Neuronal stem cell (in vitro differentiated cells): ENCODE measurements at regions not wholly inside any gene's neighbourhood (a gene's known extent, or its start where the extent isn't known, plus 50 kb on each side); places are given as distances from the start of the nearest gene placed in this dataset.
"Not testable (repeated sequence)": the region's sequence is repeated elsewhere in the genome, so short reads cannot be mapped to it uniquely, and the experiment has no call there.

Experiments used
- DNase-seq: peaks from one replicate; pipeline ENCODE4 v3.0.0-alpha.2; 2013; ENCODE audit warnings: low spot score
- H2AFZ ChIP-seq: one replicate; pipeline ENCODE4 v1.6.1; 2013; ENCODE audit warnings: mild to moderate bottlenecking, low read length, inconsistent platforms
- H2AK5ac ChIP-seq: 2 replicates; pipeline ENCODE4 v1.6.1; 2013; ENCODE audit warnings: low read depth, mild to moderate bottlenecking, inconsistent platforms, low read length, moderate library complexity, mixed read lengths
- H2BK120ac ChIP-seq: 2 replicates; pipeline ENCODE4 v1.6.1; 2013; ENCODE audit warnings: low read depth, mild to moderate bottlenecking, inconsistent platforms, low read length, moderate library complexity, mixed read lengths
- H2BK12ac ChIP-seq: one replicate; pipeline ENCODE4 v1.6.1; 2013; ENCODE audit warnings: low read length, inconsistent platforms
- H2BK15ac ChIP-seq: 2 replicates; pipeline ENCODE4 v1.6.1; 2013; ENCODE audit warnings: mild to moderate bottlenecking, low read length, inconsistent platforms, mixed read lengths
- H2BK5ac ChIP-seq: one replicate; pipeline ENCODE4 v1.6.1; 2013; ENCODE audit warnings: inconsistent platforms, mild to moderate bottlenecking, low read length, moderate library complexity
- H3K14ac ChIP-seq: one replicate; pipeline ENCODE4 v1.6.1; 2013; ENCODE audit warnings: low read length, inconsistent platforms
- H3K18ac ChIP-seq: 2 replicates; pipeline ENCODE4 v1.6.1; 2013; ENCODE audit warnings: low read length, inconsistent platforms
- H3K23ac ChIP-seq: 2 replicates; pipeline ENCODE4 v1.6.1; 2013; ENCODE audit warnings: low read depth, mild to moderate bottlenecking, mixed read lengths, low read length, inconsistent platforms; ENCODE audit not compliant: poor library complexity
- H3K27ac ChIP-seq: replicated peaks from 3 replicates; pipeline ENCODE4 v1.5.1; 2013; ENCODE audit warnings: low read length, inconsistent platforms
- H3K27me3 ChIP-seq, 3 experiments: 2 replicates each; pipeline ENCODE4 v1.6.1; 2013; ENCODE audit warnings: low read length in 3 of 3, mild to moderate bottlenecking in 2 of 3, inconsistent platforms in 1 of 3, low read depth in 1 of 3, mixed read lengths in 1 of 3, moderate library complexity in 1 of 3; ENCODE audit not compliant: control insufficient read depth in 3 of 3, insufficient read depth in 3 of 3
- H3K36me3 ChIP-seq, 2 donors: replicated peaks in 1 of 2; 2 replicates each; pipeline ENCODE4 v1.6.1; 2013; ENCODE audit warnings: low read length in 2 of 2; ENCODE audit not compliant: control insufficient read depth in 2 of 2, insufficient read depth in 2 of 2
- H3K4ac ChIP-seq: 2 replicates; pipeline ENCODE4 v1.6.1; 2013; ENCODE audit warnings: inconsistent platforms, mild to moderate bottlenecking, low read length, moderate library complexity
- H3K4me1 ChIP-seq, 2 donors: 1 replicate in 1 of 2; 2 replicates in 1 of 2; pipeline ENCODE4 v1.6.1; 2013; ENCODE audit warnings: low read length in 2 of 2, low read depth in 1 of 2; ENCODE audit not compliant: control insufficient read depth in 2 of 2, insufficient read depth in 1 of 2
- H3K4me2 ChIP-seq: one replicate; pipeline ENCODE4 v1.6.1; 2013; ENCODE audit warnings: mild to moderate bottlenecking, low read length, inconsistent platforms; ENCODE audit not compliant: insufficient read depth, poor library complexity, severe bottlenecking
- H3K4me3 ChIP-seq, 2 donors: 2 replicates each; pipeline ENCODE4 v1.5.1; 2013; ENCODE audit warnings: low read length in 2 of 2, mild to moderate bottlenecking in 2 of 2, inconsistent platforms in 1 of 2, moderate library complexity in 1 of 2
- H3K79me1 ChIP-seq: one replicate; pipeline ENCODE4 v1.6.1; 2013; ENCODE audit warnings: low read depth, mild to moderate bottlenecking, inconsistent platforms, low read length, moderate library complexity
- H3K9ac ChIP-seq: one replicate; pipeline ENCODE4 v1.6.1; 2013; ENCODE audit warnings: mild to moderate bottlenecking, low read depth, low read length, inconsistent platforms; ENCODE audit not compliant: poor library complexity
- H3K9me3 ChIP-seq, 2 donors: replicated peaks in 1 of 2; 2 replicates each; pipeline versions ENCODE3 to v1.6.1; 2013; ENCODE audit warnings: low read length in 2 of 2, mild to moderate bottlenecking in 2 of 2, inconsistent platforms in 1 of 2, low read depth in 1 of 2, mixed read lengths in 1 of 2, moderate library complexity in 1 of 2; ENCODE audit not compliant: control insufficient read depth in 2 of 2, insufficient read depth in 1 of 2
- H4K8ac ChIP-seq: one replicate; pipeline ENCODE4 v1.6.1; 2013; ENCODE audit warnings: low read depth, mild to moderate bottlenecking, inconsistent platforms, low read length, moderate library complexity
- H4K91ac ChIP-seq: one replicate; pipeline ENCODE4 v1.6.1; 2013; ENCODE audit warnings: low read length, low read depth, mild to moderate bottlenecking, inconsistent platforms; ENCODE audit not compliant: poor library complexity
- WGBS, 2 donors: extraction: QIAGEN DNeasy Blood & Tissue Kit; methylation state at CpG; one replicate each; pipeline ENCODE4 v1.1.7; 2013; ENCODE audit warnings: missing lambda C conversion rate in 2 of 2, mixed read lengths in 1 of 2; ENCODE audit not compliant: insufficient read length in 2 of 2, insufficient replicate concordance in 1 of 2; ENCODE audit errors: extremely low coverage in 2 of 2; 5-methylcytosine and 5-hydroxymethylcytosine counted together

DNA sequence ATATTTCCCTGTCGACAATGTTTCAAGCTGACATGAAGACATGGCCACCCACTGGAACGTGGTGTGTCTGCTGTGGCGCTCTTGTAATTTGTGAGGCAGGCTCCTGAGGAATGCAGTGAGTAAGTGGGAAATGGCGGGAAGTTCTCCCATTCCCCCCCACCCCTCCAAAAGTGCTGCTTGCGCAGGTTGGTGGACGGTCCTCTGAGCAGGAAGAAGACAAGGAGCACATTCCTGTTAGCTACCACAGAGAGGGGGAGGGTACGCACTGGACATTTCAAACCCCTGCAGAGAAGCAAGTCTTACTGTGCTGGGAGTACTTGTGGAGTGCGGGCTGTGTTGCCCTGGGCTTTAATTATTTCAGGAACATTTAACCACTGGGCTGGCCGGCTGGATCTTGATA lies 92.9 kb downstream of the DEFB131A start:
- H3K18ac ChIP-seq, H2BK120ac ChIP-seq, H4K91ac ChIP-seq, H3K4ac ChIP-seq, H3K4me3 ChIP-seq, H2BK5ac ChIP-seq, DNase-seq, H3K27ac ChIP-seq, H3K36me3 ChIP-seq, H2BK12ac ChIP-seq, H3K9me3 ChIP-seq, H3K79me1 ChIP-seq, H3K4me2 ChIP-seq, H3K14ac ChIP-seq, H3K4me1 ChIP-seq, H3K23ac ChIP-seq, H2AFZ ChIP-seq, H3K9ac ChIP-seq, H4K8ac ChIP-seq, H2BK15ac ChIP-seq, H2AK5ac ChIP-seq: not testable (repeated sequence)
- WGBS, 2 donors, result no CpG with 5 or more reads among the region's 9 CpGs
- H3K27me3 ChIP-seq, result peaks cover 0 to 15% (median 3%) of the 10 kb centered on the region in 3 experiments

DNA sequence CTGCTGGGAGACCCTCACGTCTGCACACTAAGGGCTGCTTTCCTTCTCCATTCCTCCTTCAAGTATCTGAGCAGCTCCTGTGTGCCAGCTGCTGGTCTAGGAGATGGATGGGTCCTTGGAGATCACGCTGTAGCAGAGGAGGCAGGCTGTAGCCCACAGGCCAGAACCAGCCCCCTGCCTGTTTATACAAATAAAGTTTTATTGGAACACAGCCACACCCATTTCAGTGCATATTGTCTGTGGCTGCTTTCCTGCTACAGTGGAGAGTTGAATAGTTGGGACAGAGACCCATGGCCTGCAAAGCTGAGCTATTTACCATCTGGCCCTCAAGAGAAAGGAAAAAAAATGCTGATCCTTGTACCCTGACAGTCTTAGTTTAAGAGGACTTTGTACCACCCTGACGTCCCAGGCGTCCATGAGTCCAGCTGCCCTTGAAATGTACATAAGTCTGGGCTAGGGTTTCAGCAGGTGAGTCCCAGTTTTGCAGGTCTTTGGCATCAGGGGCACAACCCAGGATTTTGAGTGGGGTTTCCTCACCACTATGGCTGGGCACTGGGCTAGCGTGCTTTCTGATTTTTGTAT lies 95.8 kb downstream of the DEFB131A start:
- WGBS, 2 donors, result no CpG with 5 or more reads among the region's 5 CpGs
- H3K27me3 ChIP-seq, result not testable (repeated sequence)

DNA sequence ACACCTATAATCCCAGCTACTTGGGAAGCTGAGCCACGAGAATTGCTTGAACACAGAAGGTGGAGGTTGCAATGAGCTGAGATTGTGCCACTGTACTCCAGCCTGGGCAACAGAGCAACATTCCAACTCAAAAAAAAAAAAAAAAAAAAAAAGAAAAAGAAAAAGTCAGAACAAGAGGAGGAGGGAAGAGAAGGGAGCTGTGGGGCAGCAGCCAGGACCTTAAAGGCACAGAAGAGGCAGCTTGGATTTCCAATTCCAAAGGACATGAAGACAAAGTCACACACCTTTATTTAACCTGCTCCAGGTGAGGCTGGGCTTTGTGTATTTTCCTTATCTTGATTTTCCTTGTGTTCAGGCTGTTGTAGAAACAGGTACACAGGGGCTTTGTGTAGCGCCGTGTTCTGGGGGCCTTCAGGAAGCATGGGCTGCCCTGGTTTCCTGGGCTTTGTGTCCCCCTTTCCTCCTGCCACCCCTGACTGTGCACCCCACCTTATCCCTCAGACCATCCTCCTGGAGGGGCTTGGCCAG lies 97.2 kb downstream of the DEFB131A start:
- H3K18ac ChIP-seq, H3K79me1 ChIP-seq, H2BK120ac ChIP-seq, H2BK15ac ChIP-seq, H3K9ac ChIP-seq, H3K4me2 ChIP-seq, H3K23ac ChIP-seq, H4K91ac ChIP-seq, H3K27ac ChIP-seq, H2AFZ ChIP-seq, H2BK12ac ChIP-seq, H3K9me3 ChIP-seq, H4K8ac ChIP-seq, H3K27me3 ChIP-seq, H3K36me3 ChIP-seq, DNase-seq, H3K4me3 ChIP-seq, H2BK5ac ChIP-seq, H2AK5ac ChIP-seq, H3K4me1 ChIP-seq, H3K14ac ChIP-seq, H3K4ac ChIP-seq: not testable (repeated sequence)
- WGBS, 2 donors, result no CpG with 5 or more reads among the region's 3 CpGs

More for the DNA sequence above, 95.8 kb downstream of the DEFB131A start:
- H3K36me3 ChIP-seq, H4K8ac ChIP-seq, H2BK15ac ChIP-seq, H3K9me3 ChIP-seq, H3K23ac ChIP-seq, H3K79me1 ChIP-seq, H4K91ac ChIP-seq, H2AFZ ChIP-seq, H2AK5ac ChIP-seq, H3K27ac ChIP-seq, H3K14ac ChIP-seq, H3K4me2 ChIP-seq, H2BK120ac ChIP-seq, H3K18ac ChIP-seq, DNase-seq, H3K4ac ChIP-seq, H3K9ac ChIP-seq, H3K4me3 ChIP-seq, H2BK12ac ChIP-seq, H3K4me1 ChIP-seq, H2BK5ac ChIP-seq: not testable (repeated sequence)

DNA sequence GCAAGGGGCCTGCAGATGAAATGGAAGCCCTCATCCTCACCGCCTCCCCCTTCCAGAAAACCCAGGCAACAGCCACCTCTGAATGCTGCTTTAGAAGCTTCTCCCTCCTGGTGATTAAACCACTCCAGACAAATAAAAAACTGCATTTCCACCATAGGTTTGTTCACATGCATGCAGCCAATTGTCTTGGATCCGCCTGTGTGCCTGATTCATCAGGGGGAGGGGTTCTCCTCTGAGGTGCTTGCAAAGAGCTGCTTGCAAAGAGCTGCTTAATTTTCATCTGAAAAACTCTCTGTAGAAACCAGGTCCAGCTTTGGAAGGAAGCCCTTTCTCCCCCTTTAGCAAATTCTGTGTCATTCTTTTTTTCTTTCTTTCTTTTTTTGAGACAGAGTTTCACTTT lies 100.6 kb downstream of the DEFB131A start:
- not testable (repeated sequence) for H3K14ac ChIP-seq, H3K9me3 ChIP-seq, H2AK5ac ChIP-seq, H3K4me3 ChIP-seq, H3K4me1 ChIP-seq, H3K23ac ChIP-seq, H3K27me3 ChIP-seq, H3K79me1 ChIP-seq, H4K8ac ChIP-seq, H2BK15ac ChIP-seq, H2BK12ac ChIP-seq, H3K27ac ChIP-seq, H2AFZ ChIP-seq, H3K4me2 ChIP-seq, H4K91ac ChIP-seq, H3K9ac ChIP-seq, H3K4ac ChIP-seq, H2BK120ac ChIP-seq, DNase-seq, H2BK5ac ChIP-seq, H3K36me3 ChIP-seq
- no CpG with 5 or more reads among the region's 2 CpGs for WGBS, 2 donors
- peak overlapping the region; percentile 64 for H3K18ac ChIP-seq
